ENCODE measurements at regions not wholly inside any gene's neighbourhood (a gene's known extent, or its start where the extent isn't known, plus 50 kb on each side); places are given as distances from the start of the nearest gene placed in this dataset.
"Not testable (repeated sequence)": the region's sequence is repeated elsewhere in the genome, so short reads cannot be mapped to it uniquely, and the experiment has no call there.

- DNase-seq = no peak
Measured at GRCh38 chr3:144859161-144859560, 887.5 kb downstream of the DIPK2A start.

DNA sequence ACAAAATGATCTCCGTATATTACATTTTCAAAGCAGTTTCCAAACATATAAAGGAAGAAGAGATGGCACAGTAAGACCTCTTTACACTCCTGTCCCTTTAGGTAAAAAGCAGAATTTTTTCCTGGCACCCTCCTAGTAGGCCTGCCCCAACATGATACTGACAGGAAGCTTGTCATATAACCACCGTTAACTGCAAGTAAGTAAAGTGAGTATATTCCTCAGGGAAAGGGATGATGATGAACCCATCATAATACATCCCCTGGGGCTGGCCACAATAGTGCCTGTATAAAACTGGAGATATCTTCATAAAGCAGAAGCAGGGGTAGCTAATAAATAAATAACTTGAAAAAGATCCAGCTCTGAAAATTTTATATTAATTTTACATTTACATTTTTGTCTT is 893.0 kb downstream of the DIPK2A start:
- DNase-seq = no peak

DNA sequence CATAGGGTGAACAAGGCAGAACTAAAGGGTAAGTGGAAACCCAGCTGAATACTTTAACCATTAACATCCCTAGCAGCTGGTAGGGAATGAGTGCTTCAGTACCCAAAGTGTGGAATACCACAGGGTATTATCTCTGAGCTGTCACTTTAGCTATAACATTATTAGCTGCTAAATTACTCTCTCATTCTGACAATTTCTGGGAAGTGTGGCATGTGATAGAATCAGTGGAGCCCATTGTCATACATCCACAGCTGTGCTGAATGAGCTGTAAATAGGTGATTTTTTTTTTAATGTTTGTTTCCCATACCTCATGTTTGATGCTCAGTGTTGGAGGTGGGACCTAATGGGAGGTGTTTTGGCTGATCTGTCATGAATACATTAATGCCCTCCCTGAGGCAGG is 894.3 kb downstream of the DIPK2A start:
- no peak for DNase-seq

GRCh38 chr3:144866476-144866875 is 894.9 kb downstream of the DIPK2A start:
- DNase-seq = no peak

GRCh38 chr3:144868506-144868905 is 896.9 kb downstream of the DIPK2A start:
- no peak for DNase-seq

- no peak for DNase-seq
Measured at GRCh38 chr3:144873066-144873465, 901.4 kb downstream of the DIPK2A start.

DNA sequence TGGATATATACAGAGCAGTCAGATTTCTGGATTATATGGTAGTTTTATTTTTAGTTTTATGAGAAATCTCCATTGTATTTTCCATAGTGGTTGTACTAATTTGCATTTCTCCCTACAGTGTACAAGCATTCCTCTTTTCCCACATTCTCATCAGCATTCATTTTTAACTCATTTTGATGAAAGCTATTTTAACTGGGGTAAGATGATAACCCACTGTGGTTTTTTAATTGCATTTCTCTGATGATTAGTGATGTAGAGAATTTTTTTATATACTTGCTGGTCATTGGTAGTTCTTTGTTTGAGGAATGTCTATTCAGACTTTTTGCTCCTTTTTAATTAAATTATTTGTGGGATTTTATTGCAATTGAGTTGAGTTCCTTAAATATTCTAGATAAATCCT is 903.6 kb downstream of the DIPK2A start:
- DNase-seq = no peak

DNA sequence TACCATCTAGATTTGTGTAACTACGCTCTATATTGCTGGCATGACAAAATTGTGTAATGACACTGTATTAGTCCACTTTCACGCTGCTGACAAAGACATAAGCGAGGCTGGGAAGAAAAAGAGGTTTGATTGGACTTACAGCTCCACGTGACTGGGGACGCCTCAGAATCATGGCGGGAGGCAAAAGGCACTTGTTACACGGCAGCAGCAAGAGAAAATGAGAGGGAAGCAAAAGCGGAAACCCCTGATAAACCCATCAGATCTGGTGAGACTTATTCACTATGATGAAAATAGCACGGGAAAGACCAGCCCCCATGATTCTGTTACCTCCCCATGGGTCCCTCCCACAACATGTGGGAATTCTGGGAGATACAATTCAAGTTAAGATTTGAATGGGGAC is 905.7 kb downstream of the DIPK2A start:
- no peak for DNase-seq

DNA sequence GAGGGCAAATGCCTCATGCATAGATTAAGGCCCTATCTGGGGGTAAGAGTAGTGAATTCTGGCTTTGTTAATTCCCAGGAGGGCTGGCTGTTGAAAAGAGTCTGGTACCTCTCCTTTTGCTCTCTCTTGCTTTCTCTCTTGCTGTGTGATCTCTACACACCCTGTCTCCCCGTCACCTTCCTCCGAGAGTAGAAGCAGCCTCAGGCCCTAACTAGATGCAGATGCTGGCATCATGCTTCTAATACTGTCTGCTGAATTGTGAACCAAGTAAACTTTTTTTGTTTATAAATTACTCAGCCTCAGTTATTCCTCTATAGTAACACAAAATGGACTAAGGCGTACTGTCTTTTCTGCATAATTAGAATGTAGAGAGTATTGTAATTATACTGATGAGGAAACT is 908.1 kb downstream of the DIPK2A start:
- DNase-seq = no peak

- no peak for DNase-seq
Measured at GRCh38 chr3:144893980-144894379, 922.4 kb downstream of the DIPK2A start.

DNA sequence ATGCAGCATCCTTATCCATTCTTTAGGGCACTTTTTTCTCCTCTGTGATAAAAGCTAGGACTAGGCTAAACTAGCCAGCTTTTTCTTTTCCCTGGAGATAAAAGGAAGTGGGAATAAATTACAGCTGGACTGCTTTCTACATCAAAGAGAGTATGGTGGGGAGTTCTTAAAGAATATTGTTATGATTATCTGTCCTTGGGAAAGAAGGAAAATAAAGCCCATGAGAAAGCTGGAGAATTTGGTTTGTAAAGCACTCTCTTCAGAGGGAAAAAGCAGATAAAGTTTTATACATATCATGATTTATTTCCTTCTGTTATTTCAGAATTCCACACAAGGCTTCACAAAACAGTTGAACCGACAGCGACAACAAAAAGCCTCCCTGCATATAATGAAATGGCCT is 923.0 kb downstream of the DIPK2A start:
- no peak for DNase-seq

GRCh38 chr3:144900366-144900765 is 928.7 kb downstream of the DIPK2A start:
- DNase-seq = no peak

DNA sequence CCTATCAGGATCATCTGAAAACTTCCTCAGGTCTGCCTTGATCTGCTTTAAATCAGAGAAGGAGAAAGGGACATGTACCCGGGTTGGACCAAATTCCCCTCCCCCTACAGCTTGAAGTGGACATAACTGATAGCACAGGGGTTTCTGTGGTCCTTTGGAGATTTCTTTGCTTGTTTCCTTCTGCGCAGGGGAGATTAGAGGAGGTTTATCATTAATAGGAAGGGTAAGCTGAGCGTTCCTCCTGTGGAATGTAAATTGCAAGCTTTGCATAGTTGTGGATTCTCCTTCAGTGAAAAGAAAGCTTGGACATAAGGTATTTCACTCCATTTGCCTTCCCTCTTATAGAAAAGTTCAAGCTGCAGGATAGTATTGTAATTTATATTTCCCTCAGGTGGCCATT is 936.0 kb downstream of the DIPK2A start:
- not testable (repeated sequence) for DNase-seq

- DNase-seq = no peak
Measured at GRCh38 chr3:144912968-144913367, 941.3 kb downstream of the DIPK2A start.

DNA sequence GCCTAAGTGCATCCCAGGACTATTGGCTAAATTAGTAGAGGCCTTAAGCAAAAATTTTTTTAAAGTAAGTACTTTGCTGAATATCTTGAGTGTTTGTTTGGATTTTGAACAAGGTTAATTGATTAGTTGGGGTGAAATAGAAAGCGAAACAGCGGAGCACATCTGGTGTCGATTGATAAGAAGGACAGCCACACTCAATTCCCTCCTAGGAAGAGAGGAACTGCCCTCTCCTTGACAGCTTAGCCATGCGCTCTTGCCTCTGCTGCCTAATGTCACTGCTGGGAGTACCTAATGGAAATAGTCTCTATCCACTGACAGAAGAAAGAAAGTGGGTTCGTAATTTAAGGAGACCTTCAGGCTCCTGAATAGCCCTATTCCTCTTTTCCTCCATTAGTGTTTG is 943.6 kb downstream of the DIPK2A start:
- DNase-seq = no peak

DNA sequence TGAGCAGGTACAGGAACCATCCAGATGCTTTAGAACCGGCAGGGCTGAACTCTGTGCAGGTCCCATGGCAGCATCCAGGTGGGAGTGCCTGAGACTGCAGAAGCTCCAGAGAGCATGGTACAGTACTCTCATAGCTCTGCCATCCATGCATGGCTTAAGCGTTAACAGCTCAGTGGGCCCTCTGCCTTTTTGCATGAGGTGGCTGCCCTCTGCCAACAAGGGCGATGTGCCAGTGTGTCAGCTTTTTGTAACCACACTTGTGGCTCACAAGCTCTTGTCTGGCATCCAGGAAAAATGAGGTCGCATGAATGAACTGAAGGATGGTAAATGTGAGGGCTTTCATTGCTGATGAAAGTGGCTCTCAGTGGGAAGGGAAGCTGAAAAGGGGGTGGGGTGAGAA is 950.1 kb downstream of the DIPK2A start:
- DNase-seq = no peak

- no peak for DNase-seq
Measured at GRCh38 chr3:144923046-144923775, 951.6 kb downstream of the DIPK2A start.

DNA sequence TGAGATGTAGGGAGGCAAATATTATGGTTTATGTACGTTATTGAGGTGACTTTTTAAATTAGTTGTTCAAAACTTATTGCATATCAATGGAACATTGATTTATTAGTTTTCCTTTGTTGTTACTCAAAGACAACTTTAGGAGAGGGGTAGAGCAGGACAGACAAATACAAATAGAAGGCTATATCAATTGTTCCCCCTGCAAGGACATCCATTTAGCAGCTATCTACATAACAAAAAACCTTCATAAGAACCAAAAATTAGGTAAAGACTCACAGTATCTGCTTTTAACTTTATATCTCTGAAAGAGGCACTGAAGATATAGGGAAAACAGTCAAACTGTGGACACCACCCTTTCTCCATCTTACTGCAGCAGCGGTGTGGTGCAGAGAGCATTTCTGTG is 958.8 kb downstream of the DIPK2A start:
- DNase-seq = no peak

- DNase-seq = no peak
Measured at GRCh38 chr3:144931590-144931989, 960.0 kb downstream of the DIPK2A start.

DNA sequence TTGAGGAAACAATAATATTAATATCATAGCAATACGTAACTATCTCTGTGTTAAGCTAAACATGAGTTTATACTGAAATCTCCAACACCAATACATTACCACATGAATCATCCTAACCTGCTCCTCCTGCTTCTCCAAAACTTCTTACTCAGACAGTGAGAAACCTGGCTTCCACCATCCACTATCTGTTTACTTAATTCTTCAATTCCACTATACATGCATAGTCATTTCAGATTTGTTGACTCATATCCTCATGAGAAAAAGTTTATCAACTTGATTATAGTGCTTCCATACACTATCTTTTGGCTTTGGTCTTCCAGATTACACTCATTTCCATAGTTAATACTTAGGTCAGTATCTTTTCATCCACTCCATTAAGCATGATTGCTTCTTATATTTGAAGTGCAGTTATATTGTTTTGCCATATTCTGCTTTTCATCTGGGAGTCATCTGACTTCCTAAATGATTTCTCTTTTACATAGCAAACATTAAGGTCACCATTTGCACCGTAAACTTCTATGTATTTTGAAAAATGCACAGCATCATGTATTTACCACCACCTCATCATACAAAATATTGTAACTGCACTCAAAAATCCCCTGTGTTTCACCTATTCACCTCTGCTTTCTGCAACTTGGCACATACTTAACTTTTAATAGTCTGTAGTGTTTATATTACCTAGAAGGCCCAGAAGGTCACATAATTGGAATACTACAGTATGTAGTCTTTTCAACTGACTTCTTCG is 970.6 kb downstream of the DIPK2A start:
- no peak for DNase-seq

DNA sequence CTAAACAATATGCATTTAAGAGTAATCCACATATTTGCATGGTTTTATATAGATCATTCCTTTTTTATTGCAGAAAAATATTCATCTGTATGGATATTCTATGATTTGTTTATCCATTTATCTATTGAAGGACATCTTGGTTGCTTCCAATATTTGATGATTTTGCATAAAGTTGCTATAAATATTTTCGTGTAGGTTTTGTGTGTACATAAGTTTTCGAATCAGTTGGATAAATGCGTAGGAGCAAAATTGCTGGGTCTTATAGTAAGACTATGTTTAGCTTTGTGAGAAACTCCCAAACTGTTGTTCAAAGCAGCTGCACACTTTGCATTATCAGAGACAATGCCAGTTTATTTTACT is 971.2 kb downstream of the DIPK2A start:
- no peak for DNase-seq

GRCh38 chr3:144947895-144948294 is 976.3 kb downstream of the DIPK2A start:
- DNase-seq = no peak

GRCh38 chr3:144948711-144949110 is 977.1 kb downstream of the DIPK2A start:
- peak in 1 of 2 experiments; percentile 6 for DNase-seq

- DNase-seq = no peak
Measured at GRCh38 chr3:144953959-144954358, 982.3 kb downstream of the DIPK2A start.

Data from NCI-H1930 (cell line).